GM12891 (cell line): ENCODE measurements at regions not wholly inside any gene's neighbourhood (a gene's known extent, or its start where the extent isn't known, plus 50 kb on each side); places are given as distances from the start of the nearest gene placed in this dataset.

ENCODE experiments used
- POLR2A ChIP-seq: IDR thresholded peaks from 2 replicates; pipeline ENCODE4 v1.6.1; 2011; ENCODE audit warnings: low read depth, low read length, control low read depth
- POLR2AphosphoS5 ChIP-seq: IDR thresholded peaks from 2 replicates; pipeline ENCODE4 v1.6.1; 2011; ENCODE audit warnings: low read depth, low read length, control low read depth
- POU2F2 ChIP-seq: IDR thresholded peaks from 2 replicates; pipeline ENCODE4 v1.6.1; 2011; ENCODE audit warnings: low read depth, mild to moderate bottlenecking, control low read depth, low read length, moderate library complexity
- SPI1 ChIP-seq: IDR thresholded peaks from 2 replicates; pipeline ENCODE4 v1.6.1; 2011; ENCODE audit warnings: low read depth, low read length, control low read depth
- TAF1 ChIP-seq: IDR thresholded peaks from 2 replicates; pipeline ENCODE4 v1.6.1; 2011; ENCODE audit warnings: low read depth, low read length, control low read depth

DNA sequence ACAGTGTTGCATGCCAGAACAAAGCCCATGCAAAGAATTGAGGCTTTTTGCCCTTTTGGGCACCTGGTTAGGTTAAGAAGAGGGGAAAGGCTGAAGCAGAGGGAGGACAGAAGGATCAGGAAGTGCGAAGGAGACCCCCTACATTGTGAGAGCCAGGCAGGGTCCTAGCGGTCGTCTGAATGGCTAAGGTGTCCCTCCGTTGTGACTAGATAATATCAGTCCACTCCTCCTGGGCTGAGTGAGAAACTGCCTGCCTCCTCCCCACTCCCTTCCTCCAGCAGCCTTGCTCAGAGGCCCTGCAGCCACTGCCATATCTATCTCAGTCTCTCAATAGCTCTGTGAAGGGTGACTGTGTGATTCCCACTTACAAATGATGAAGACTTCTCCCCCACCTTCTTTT, 75.1 kb downstream of the WSB1 start:
- TF ChIP-seq POLR2AphosphoS5 (no peak), POLR2A (no peak), TAF1 (no peak), POU2F2 (no peak), SPI1 (no peak)
